Psoas muscle (tissue), 7 donors: ENCODE measurements at regions not wholly inside any gene's neighbourhood (a gene's known extent, or its start where the extent isn't known, plus 50 kb on each side); places are given as distances from the start of the nearest gene placed in this dataset.

Source experiments
- ATAC-seq, 4 donors: fragments of 200-7000 bp; cut with Tn5 transposase; one replicate each; pipeline ENCODE4 v1.9.1; 2020; ENCODE audit warnings: moderate library complexity in 3 of 4, mild to moderate bottlenecking in 2 of 4
- DNase-seq, 2 donors: peaks; one replicate each; pipeline ENCODE4 v3.0.0-alpha.2; 2020
- H3K27ac ChIP-seq: fragments of 200-600 bp; one replicate; pipeline ENCODE4 v1.8.0; 2022
- H3K27me3 ChIP-seq, 3 donors: fragments of 200-600 bp in 1 of 3; one replicate each; pipeline versions ENCODE4 v1.6.1 to v1.8.0; 2013 to 2022; ENCODE audit warnings: low read length in 2 of 3, mild to moderate bottlenecking in 2 of 3, moderate library complexity in 1 of 3; ENCODE audit not compliant: insufficient read depth in 3 of 3
- H3K36me3 ChIP-seq, 2 donors: fragments of 200-600 bp in 1 of 2; one replicate each; pipeline versions ENCODE4 v1.6.1 to v1.8.0; 2013 to 2022; ENCODE audit warnings: low read depth in 1 of 2, mild to moderate bottlenecking in 1 of 2, moderate library complexity in 1 of 2; ENCODE audit not compliant: insufficient read depth in 1 of 2
- H3K4me1 ChIP-seq: fragments of 200-600 bp; one replicate; pipeline ENCODE4 v1.8.0; 2022
- H3K4me3 ChIP-seq: fragments of 200-600 bp; one replicate; pipeline ENCODE4 v1.8.0; 2022; ENCODE audit warnings: mild to moderate bottlenecking
- H3K9me3 ChIP-seq: fragments of 200-600 bp; one replicate; pipeline ENCODE4 v1.8.0; 2022
- WGBS, 3 donors: extraction: QIAGEN DNeasy Blood & Tissue Kit; methylation state at CpG; one replicate each; pipeline versions ENCODE4 v1.1.6 to v1.1.7; 2013; 5-methylcytosine and 5-hydroxymethylcytosine counted together
- intact Hi-C, 2 donors: fragments of 100-400 bp; cut with DNase I; formaldehyde crosslinking; loops; one replicate each; pipeline versions ENCODE4 v1.11.0 to v1.14.2; 2022
- TF ChIP-seq, protein P1 (sequence below): fragments of 200-600 bp; IDR thresholded peaks from one replicate; pipeline ENCODE4 v1.8.0; 2022; ENCODE audit warnings: antibody characterized with exemption
- donor health status: healthy with polysubstance abuse.
- donor health status: DM: no; HTN: no; CAD: no; lungs with moderate emphysema.
- donor health status: Bipolar disorder and iron deficiency.
- donor health status: healthy.
- donor health status: DM: yes; HTN: yes; CAD: no.
- donor health status: DM: no; HTN: no; CAD: no.
- donor health status: DM: yes; HTN: yes; CAD: no.

DNA sequence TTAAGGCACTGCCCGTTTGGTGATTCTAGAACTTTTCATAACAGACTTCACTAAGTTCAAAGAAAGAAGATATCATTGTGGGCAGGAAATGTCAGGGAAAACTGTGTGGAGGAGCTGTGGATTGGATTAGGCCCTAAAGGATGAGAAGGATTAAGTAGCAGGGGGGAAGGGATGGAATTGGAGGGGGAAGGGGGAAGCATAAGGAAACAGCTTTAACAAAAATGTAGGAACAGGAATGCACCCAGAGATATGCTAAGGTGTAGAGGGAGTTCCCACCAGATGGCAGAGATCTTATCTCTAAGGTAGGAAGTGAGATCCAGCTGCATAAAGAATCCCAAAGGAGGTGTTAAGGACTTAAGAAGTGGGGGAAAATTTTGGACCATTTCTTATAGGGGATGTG, 114.5 kb downstream of the LARP7 start:
- WGBS, 3 donors: 62 to 81% (median 70%) methylated on average over 1 of the region's 1 CpG
- no peak for DNase-seq
- no peak overlapping the region for H3K27ac ChIP-seq
- no peaks in the 10 kb centered on the region for H3K36me3 ChIP-seq
- intact Hi-C loops: no loop called here
- TF ChIP-seq, protein P1, sequence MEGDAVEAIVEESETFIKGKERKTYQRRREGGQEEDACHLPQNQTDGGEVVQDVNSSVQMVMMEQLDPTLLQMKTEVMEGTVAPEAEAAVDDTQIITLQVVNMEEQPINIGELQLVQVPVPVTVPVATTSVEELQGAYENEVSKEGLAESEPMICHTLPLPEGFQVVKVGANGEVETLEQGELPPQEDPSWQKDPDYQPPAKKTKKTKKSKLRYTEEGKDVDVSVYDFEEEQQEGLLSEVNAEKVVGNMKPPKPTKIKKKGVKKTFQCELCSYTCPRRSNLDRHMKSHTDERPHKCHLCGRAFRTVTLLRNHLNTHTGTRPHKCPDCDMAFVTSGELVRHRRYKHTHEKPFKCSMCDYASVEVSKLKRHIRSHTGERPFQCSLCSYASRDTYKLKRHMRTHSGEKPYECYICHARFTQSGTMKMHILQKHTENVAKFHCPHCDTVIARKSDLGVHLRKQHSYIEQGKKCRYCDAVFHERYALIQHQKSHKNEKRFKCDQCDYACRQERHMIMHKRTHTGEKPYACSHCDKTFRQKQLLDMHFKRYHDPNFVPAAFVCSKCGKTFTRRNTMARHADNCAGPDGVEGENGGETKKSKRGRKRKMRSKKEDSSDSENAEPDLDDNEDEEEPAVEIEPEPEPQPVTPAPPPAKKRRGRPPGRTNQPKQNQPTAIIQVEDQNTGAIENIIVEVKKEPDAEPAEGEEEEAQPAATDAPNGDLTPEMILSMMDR: no peak
- H3K4me1 ChIP-seq: peaks cover 4% of the 10 kb centered on the region
- no peaks in the 10 kb centered on the region for H3K27me3 ChIP-seq
- ATAC-seq: no peak
- no peaks in the 10 kb centered on the region for H3K9me3 ChIP-seq
- H3K4me3 ChIP-seq: no peak overlapping the region

DNA sequence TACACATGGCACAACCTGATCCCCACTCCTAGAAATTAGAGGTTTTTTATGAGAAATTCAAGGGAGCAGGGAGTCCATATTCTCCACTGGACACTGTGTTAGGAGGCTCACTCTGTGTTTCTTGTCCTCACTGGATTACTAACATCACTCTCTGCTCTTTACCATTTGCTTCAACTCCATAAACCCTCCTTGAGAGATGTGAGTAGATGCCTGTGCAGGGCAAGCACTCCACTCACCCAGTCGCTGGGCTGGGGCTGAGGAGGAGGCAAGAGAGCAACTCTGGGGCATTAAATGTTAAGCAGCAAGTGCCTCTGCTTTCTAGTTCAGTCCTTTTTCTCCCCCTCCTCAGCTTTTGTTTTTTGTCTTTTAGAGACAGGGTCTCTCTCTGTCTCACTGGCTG, 115.1 kb downstream of the LARP7 start:
- H3K27me3 ChIP-seq: no peaks in the 10 kb centered on the region
- 56 to 90% (median 83%) methylated on average over 1 of the region's 1 CpG for WGBS, 3 donors
- peaks cover 4% of the 10 kb centered on the region for H3K4me1 ChIP-seq
- TF ChIP-seq, protein P1: no peak
- H3K36me3 ChIP-seq: no peaks in the 10 kb centered on the region
- no peak overlapping the region for H3K4me3 ChIP-seq
- no peak overlapping the region for H3K27ac ChIP-seq
- no peak for DNase-seq
- intact Hi-C loops: no loop called here
- no peak for ATAC-seq
- H3K9me3 ChIP-seq: no peaks in the 10 kb centered on the region

DNA sequence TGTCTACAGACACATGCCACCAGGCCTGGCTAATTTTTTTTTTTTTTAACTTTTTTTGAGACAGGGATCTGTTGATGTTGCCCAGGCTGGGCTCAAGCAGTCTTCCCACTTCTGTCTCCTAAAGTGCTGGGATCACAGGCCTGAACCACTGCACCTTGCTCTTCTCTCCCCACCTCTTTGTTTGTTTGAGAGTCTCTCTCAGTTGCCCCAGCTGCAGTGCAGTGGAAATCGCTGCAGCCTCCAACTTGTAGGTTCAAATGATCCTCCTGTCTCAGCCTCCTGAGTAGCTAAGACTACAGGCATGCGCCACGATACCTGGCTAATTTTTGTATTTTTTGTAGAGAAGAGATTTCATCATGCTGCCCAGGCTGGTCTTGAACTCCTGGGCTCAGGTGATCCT, 115.6 kb downstream of the LARP7 start:
- peaks cover 4% of the 10 kb centered on the region for H3K4me1 ChIP-seq
- intact Hi-C loops: no loop called here
- TF ChIP-seq, protein P1: no peak
- DNase-seq: no peak
- H3K9me3 ChIP-seq: no peaks in the 10 kb centered on the region
- no peak for ATAC-seq
- H3K27ac ChIP-seq: no peak overlapping the region
- H3K4me3 ChIP-seq: no peak overlapping the region
- H3K27me3 ChIP-seq: no peaks in the 10 kb centered on the region
- 95 to 98% (median 96%) methylated on average over 3 of the region's 3 CpGs for WGBS, 3 donors
- H3K36me3 ChIP-seq: no peaks in the 10 kb centered on the region

DNA sequence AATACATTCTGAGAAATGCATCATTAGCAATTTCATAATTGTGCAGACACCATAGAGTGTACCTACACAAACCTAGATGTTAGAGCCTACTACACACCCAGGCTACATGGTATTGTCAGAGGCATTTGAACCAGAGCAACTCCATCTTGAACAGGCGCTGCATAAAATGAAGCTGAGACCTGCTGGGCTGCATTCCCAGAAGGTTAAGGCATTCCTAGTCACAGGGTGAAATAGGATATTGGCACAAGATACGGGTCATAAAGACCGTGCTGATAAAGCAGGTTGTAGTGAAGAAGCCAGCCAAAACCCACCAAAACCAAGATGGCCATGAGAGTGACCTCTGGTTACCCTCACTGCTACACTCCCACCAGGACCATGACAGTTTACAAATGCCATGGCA, 116.4 kb downstream of the LARP7 start:
- ATAC-seq: no peak
- Histone ChIP-seq H3K4me1 (peaks cover 4% of the 10 kb centered on the region), H3K27me3 (no peaks in the 10 kb centered on the region), H3K36me3 (no peaks in the 10 kb centered on the region), H3K4me3 (no peak overlapping the region), H3K27ac (no peak overlapping the region), H3K9me3 (no peaks in the 10 kb centered on the region)
- DNase-seq: no peak
- intact Hi-C loops: no loop called here
- TF ChIP-seq, protein P1: no peak
- WGBS, 3 donors: 35 to 43% (median 41%) methylated on average over 3 of the region's 3 CpGs

DNA sequence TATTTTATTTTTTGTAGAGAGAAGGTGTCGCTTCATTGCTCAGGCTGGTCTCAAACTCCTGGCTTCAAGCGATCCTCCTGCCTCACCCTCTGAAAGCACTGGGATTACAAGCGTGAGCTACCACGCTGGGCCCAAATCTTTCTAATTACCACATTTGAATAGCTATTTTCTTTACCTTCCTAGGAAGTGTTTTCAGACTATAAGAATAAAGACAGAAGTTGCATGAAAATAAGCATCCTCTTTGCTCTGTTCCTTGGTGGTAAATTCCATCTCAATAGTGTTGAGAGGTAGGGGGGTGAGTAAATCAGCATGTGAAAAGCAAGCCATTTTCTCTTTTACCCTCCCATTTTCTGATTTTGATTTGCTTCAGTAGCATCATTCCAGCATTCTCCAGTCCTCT, 122.4 kb downstream of the LARP7 start:
- Histone ChIP-seq H3K36me3 (no peaks in the 10 kb centered on the region), H3K4me1 (peaks cover 4% of the 10 kb centered on the region), H3K9me3 (no peaks in the 10 kb centered on the region), H3K27me3 (no peaks in the 10 kb centered on the region), H3K4me3 (no peak overlapping the region), H3K27ac (no peak overlapping the region)
- DNase-seq (no peak), ATAC-seq (no peak)
- TF ChIP-seq, protein P1: no peak
- WGBS, 3 donors: 68 to 78% (median 75%) methylated on average over 4 of the region's 4 CpGs
- intact Hi-C loops: no loop called here
